Endothelial cell of umbilical vein (primary cell): ENCODE measurements at regions not wholly inside any gene's neighbourhood (a gene's known extent, or its start where the extent isn't known, plus 50 kb on each side); places are given as distances from the start of the nearest gene placed in this dataset.

ENCODE experiments used
- BruUV-seq: library from RNA; stranded (reverse); fragments of 400-500 nt; replicated peaks from 2 replicates; lab custom pipeline; 2021; lab: Mats Ljungman, UMichigan
- CTCF ChIA-PET: fragments of 300-600, 350-600 bp; sonication (Branson Sonifier 250); formaldehyde crosslinking; loops from one replicate; lab custom pipeline; 2021; ENCODE audit warnings: antibody characterized with exemption, inconsistent platforms; lab: Charles Lee
- POLR2A ChIA-PET: fragments of 300-600, 350-600 bp; sonication (Branson Sonifier 250); formaldehyde crosslinking; loops from one replicate; lab custom pipeline; 2021; ENCODE audit warnings: antibody characterized with exemption, inconsistent platforms; lab: Charles Lee
- DNase-seq: peaks from one replicate; pipeline ENCODE4 v3.0.0-alpha.2; 2011; ENCODE audit warnings: low read depth, low spot score
- FAIRE-seq: peaks from 2 replicates; lab custom pipeline; 2011; peaks lifted over from hg19 to GRCh38; lab: Jason Lieb, UNC
- H2AFZ ChIP-seq: 2 replicates; pipeline ENCODE4 v1.6.0; 2012; ENCODE audit warnings: low read depth, low read length, control low read depth, inconsistent platforms
- H3K27ac ChIP-seq: 2 replicates; pipeline ENCODE4 v1.5.1; 2011; ENCODE audit warnings: low read depth, mild to moderate bottlenecking, control low read depth, low read length, moderate library complexity; ENCODE audit not compliant: insufficient read depth
- H3K27me3 ChIP-seq, 2 experiments: 2 replicates each; pipeline versions ENCODE4 v1.6.0 to v1.6.1; 2011; ENCODE audit warnings: low read length in 2 of 2, mixed read lengths in 1 of 2; ENCODE audit not compliant: control insufficient read depth in 2 of 2, insufficient read depth in 2 of 2
- H3K36me3 ChIP-seq, 2 experiments: 2 replicates in 1 of 2; 3 replicates in 1 of 2; pipeline ENCODE4 v1.5.1; 2011; ENCODE audit warnings: low read length in 2 of 2, mild to moderate bottlenecking in 1 of 2, moderate library complexity in 1 of 2; ENCODE audit not compliant: control insufficient read depth in 2 of 2, insufficient read depth in 2 of 2; ENCODE audit errors: extremely low read depth in 1 of 2
- H3K4me1 ChIP-seq: 3 replicates; pipeline ENCODE4 v1.5.1; 2011; ENCODE audit warnings: mild to moderate bottlenecking, low read length; ENCODE audit not compliant: control insufficient read depth, insufficient read depth; ENCODE audit errors: extremely low read depth
- H3K4me2 ChIP-seq: 2 replicates; pipeline ENCODE4 v1.6.1; 2011; ENCODE audit warnings: low read length, control low read depth, mixed read lengths; ENCODE audit not compliant: insufficient read depth
- H3K4me3 ChIP-seq, 3 experiments: fragments of 200-600 bp in 1 of 3; sonication (generic), shearing (Covaris generic) in 1 of 3; replicated peaks in 1 of 3; 2 replicates each; pipeline ENCODE4 v1.5.1; 2011 to 2016; ENCODE audit warnings: control low read depth in 3 of 3, low read length in 3 of 3, mild to moderate bottlenecking in 2 of 3, inconsistent platforms in 1 of 3, low read depth in 1 of 3, moderate library complexity in 1 of 3; ENCODE audit not compliant: insufficient read depth in 1 of 3
- H3K79me2 ChIP-seq: 2 replicates; pipeline ENCODE4 v1.6.0; 2012; ENCODE audit warnings: low read length, inconsistent platforms; ENCODE audit not compliant: control insufficient read depth, insufficient read depth
- H3K9ac ChIP-seq: replicated peaks from 2 replicates; pipeline ENCODE3; 2011; ENCODE audit warnings: low read length, control low read depth; ENCODE audit not compliant: insufficient read depth; ENCODE audit errors: extremely low read depth
- H3K9me1 ChIP-seq: replicated peaks from 3 replicates; pipeline ENCODE4 v1.6.0; 2011; ENCODE audit warnings: mild to moderate bottlenecking, low read length; ENCODE audit not compliant: control insufficient read depth, insufficient read depth; ENCODE audit errors: extremely low read depth
- H3K9me3 ChIP-seq: replicated peaks from 2 replicates; pipeline ENCODE4 v1.5.1; 2012; ENCODE audit warnings: low read length, inconsistent platforms; ENCODE audit not compliant: control insufficient read depth, insufficient read depth
- H4K20me1 ChIP-seq: replicated peaks from 2 replicates; pipeline ENCODE3; 2011; ENCODE audit warnings: mild to moderate bottlenecking, low read length; ENCODE audit not compliant: control insufficient read depth, insufficient read depth; ENCODE audit errors: extremely low read depth
- CTCF ChIP-seq, 2 donors: IDR thresholded peaks; 1 replicate in 1 of 2; 2 replicates in 1 of 2; pipeline ENCODE4 v1.5.1; 2011; ENCODE audit warnings: low read length in 2 of 2, mild to moderate bottlenecking in 2 of 2, moderate library complexity in 2 of 2, control low read depth in 1 of 2, inconsistent platforms in 1 of 2, low read depth in 1 of 2; ENCODE audit not compliant: insufficient read depth in 1 of 2; ENCODE audit errors: extremely low read depth in 1 of 2
- EZH2 ChIP-seq: IDR thresholded peaks from 2 replicates; pipeline ENCODE4 v1.6.1; 2012; ENCODE audit warnings: borderline replicate concordance, low read depth, mild to moderate bottlenecking, moderate library complexity, low read length, inconsistent platforms; ENCODE audit not compliant: severe bottlenecking
- FOS ChIP-seq: IDR thresholded peaks from 2 replicates; pipeline ENCODE4 v1.6.1; 2011; ENCODE audit warnings: mild to moderate bottlenecking, low read length, moderate library complexity, borderline replicate concordance; ENCODE audit not compliant: insufficient read depth
- GATA2 ChIP-seq: IDR thresholded peaks from 2 replicates; pipeline ENCODE4 v1.7.0; 2011; ENCODE audit warnings: low read depth, mild to moderate bottlenecking, moderate library complexity, mixed read lengths, low read length; ENCODE audit not compliant: insufficient read length, insufficient read depth
- JUN ChIP-seq: IDR thresholded peaks from 2 replicates; pipeline ENCODE4 v1.6.1; 2011; ENCODE audit warnings: borderline replicate concordance, low read depth; ENCODE audit not compliant: insufficient read length, insufficient read depth
- MAX ChIP-seq: IDR thresholded peaks from 2 replicates; pipeline ENCODE4 v1.6.1; 2011; ENCODE audit not compliant: insufficient read depth, insufficient read length
- MYC ChIP-seq: IDR thresholded peaks from one replicate; pipeline ENCODE4 v1.6.1; 2011; ENCODE audit warnings: mild to moderate bottlenecking, low read depth, low read length
- POLR2A ChIP-seq: IDR thresholded peaks from 2 replicates; pipeline ENCODE4 v1.6.1; 2012; ENCODE audit warnings: low read depth, mild to moderate bottlenecking, control low read depth, low read length
- POLR2AphosphoS5 ChIP-seq: IDR thresholded peaks from 2 replicates; pipeline ENCODE4 v1.6.1; 2012; ENCODE audit warnings: low read depth, mild to moderate bottlenecking, control low read depth, low read length, moderate library complexity; ENCODE audit not compliant: insufficient read depth
- dilution Hi-C: fragments of 300-500 bp; cut with MboI; formaldehyde crosslinking; loops from one replicate; pipeline ENCODE4 v1.15.0; 2019; ENCODE audit warnings: low sequenced_read_pairs; ENCODE audit not compliant: extremely low pct_ligation_motif_present
- intact Hi-C: fragments of 100-400 bp; cut with micrococcal nuclease; formaldehyde crosslinking; loops from one replicate; pipeline ENCODE4 v1.10.0; 2022

GRCh38 chr16:65867276-65867960 is 499.1 kb upstream of the CDH5 start:
- intact Hi-C loops (no loop called here), dilution Hi-C loops (no loop called here)
- ChIA-PET POLR2A (no interaction called here), CTCF (no interaction called here)
- Histone ChIP-seq H3K27me3 (no peaks in the 10 kb centered on the region), H3K9me3 (no peaks in the 10 kb centered on the region), H3K4me3 (no peak overlapping the region), H3K9ac (no peak overlapping the region), H2AFZ (no peak overlapping the region), H3K4me1 (no peaks in the 10 kb centered on the region), H3K9me1 (no peaks in the 10 kb centered on the region), H3K79me2 (no peaks in the 10 kb centered on the region), H3K36me3 (no peaks in the 10 kb centered on the region), H3K4me2 (no peak overlapping the region), H4K20me1 (no peaks in the 10 kb centered on the region), H3K27ac (no peak overlapping the region)
- TF ChIP-seq CTCF (IDR thresholded peaks at IDR 0.05; ENCODE audit: extremely low read depth in 1 of 2, insufficient read depth in 1 of 2, low read depth in 1 of 2, low read length in 2 of 2), result no peak
- TF ChIP-seq JUN, result no peak
- no peak for TF ChIP-seq POLR2AphosphoS5
- TF ChIP-seq FOS, result no peak
- TF ChIP-seq GATA2, result no peak
- TF ChIP-seq POLR2A, result no peak
- no peak for TF ChIP-seq EZH2
- TF ChIP-seq MAX, result no peak
- TF ChIP-seq MYC, result no peak
- FAIRE-seq, result no peak
- BruUV-seq, result no TSS peak
- DNase-seq, result no peak
